ENCODE measurements at regions not wholly inside any gene's neighbourhood (a gene's known extent, or its start where the extent isn't known, plus 50 kb on each side); places are given as distances from the start of the nearest gene placed in this dataset.

- TF ChIP-seq CTCF (IDR thresholded peaks at IDR 0.05; ENCODE audit: low read depth, low read length, missing input control) (no peak), NR2F2 (IDR thresholded peaks at IDR 0.05) (no peak), MAX (IDR thresholded peaks at IDR 0.05) (no peak), RAD21 (IDR thresholded peaks at IDR 0.05) (no peak), REST (IDR thresholded peaks at IDR 0.05) (no peak), TAF1 (conservative IDR thresholded peaks at IDR 0.05) (no peak), GABPA (IDR thresholded peaks at IDR 0.05 in 1 of 2, conservative IDR thresholded peaks at IDR 0.05 in 1 of 2) (no peak), HNF4G (IDR thresholded peaks at IDR 0.05) (no peak), YY1 (IDR thresholded peaks at IDR 0.05) (no peak), RXRA (IDR thresholded peaks at IDR 0.05) (no peak), EGR1 (IDR thresholded peaks at IDR 0.05; ENCODE audit: low read depth in 2 of 2) (no peak), HNF4A (conservative IDR thresholded peaks at IDR 0.05) (no peak), FOXA1 (IDR thresholded peaks at IDR 0.05) (no peak), SP1 (IDR thresholded peaks at IDR 0.05) (no peak)
Observed at GRCh38 chr10:22831586-22831985, 96.3 kb upstream of the ARMC3 start.
